ENCODE measurements at regions not wholly inside any gene's neighbourhood (a gene's known extent, or its start where the extent isn't known, plus 50 kb on each side); places are given as distances from the start of the nearest gene placed in this dataset.

GRCh38 chr3:13266005-13266404 is 154.1 kb downstream of the NUP210 start:
- peaks cover 2% of the 10 kb centered on the region for H3K27me3 Mint-ChIP-seq
- no peaks in the 10 kb centered on the region for H3K9me3 Mint-ChIP-seq
- no peak overlapping the region for H3K4me3 Mint-ChIP-seq
- peaks cover 7% of the 10 kb centered on the region for H3K4me1 Mint-ChIP-seq
- H3K27ac Mint-ChIP-seq, result no peak overlapping the region
- no peak for DNase-seq
- no peaks in the 10 kb centered on the region for H3K36me3 Mint-ChIP-seq (ENCODE audit: low read depth)
- intact Hi-C loops (cut with micrococcal nuclease), result no loop called here

- DNase-seq, result no peak
- H3K36me3 Mint-ChIP-seq (ENCODE audit: low read depth), result no peaks in the 10 kb centered on the region
- H3K4me1 Mint-ChIP-seq, result peaks cover 7% of the 10 kb centered on the region
- intact Hi-C loops (cut with micrococcal nuclease), result no loop called here
- H3K27ac Mint-ChIP-seq, result no peak overlapping the region
- H3K9me3 Mint-ChIP-seq, result no peaks in the 10 kb centered on the region
- no peak overlapping the region for H3K4me3 Mint-ChIP-seq
- no peaks in the 10 kb centered on the region for H3K27me3 Mint-ChIP-seq
Observed at GRCh38 chr3:13265507-13265906, 154.6 kb downstream of the NUP210 start.

GRCh38 chr3:13265016-13265415 is 155.1 kb downstream of the NUP210 start:
- Mint-ChIP-seq H3K27ac (no peak overlapping the region), H3K4me3 (no peak overlapping the region), H3K36me3 (ENCODE audit: low read depth) (no peaks in the 10 kb centered on the region), H3K4me1 (peaks cover 7% of the 10 kb centered on the region), H3K9me3 (no peaks in the 10 kb centered on the region), H3K27me3 (no peaks in the 10 kb centered on the region)
- intact Hi-C loops (cut with micrococcal nuclease), result no loop called here
- no peak for DNase-seq

GRCh38 chr3:13264468-13264795 is 155.7 kb downstream of the NUP210 start:
- DNase-seq, result no peak
- Mint-ChIP-seq H3K27me3 (peaks cover 2% of the 10 kb centered on the region), H3K4me1 (peaks cover 7% of the 10 kb centered on the region), H3K36me3 (ENCODE audit: low read depth) (no peaks in the 10 kb centered on the region), H3K4me3 (no peak overlapping the region), H3K9me3 (no peaks in the 10 kb centered on the region), H3K27ac (no peak overlapping the region)
- intact Hi-C loops (cut with micrococcal nuclease), result no loop called here

- Mint-ChIP-seq H3K36me3 (ENCODE audit: low read depth) (no peaks in the 10 kb centered on the region), H3K9me3 (no peaks in the 10 kb centered on the region), H3K27me3 (peaks cover 2% of the 10 kb centered on the region), H3K4me1 (peaks cover 7% of the 10 kb centered on the region), H3K4me3 (no peak overlapping the region), H3K27ac (no peak overlapping the region)
- no peak for DNase-seq
- intact Hi-C loops (cut with micrococcal nuclease), result no loop called here
Observed at GRCh38 chr3:13263770-13264467, 156.2 kb downstream of the NUP210 start.

- no peak for DNase-seq
- H3K4me3 Mint-ChIP-seq, result no peak overlapping the region
- H3K36me3 Mint-ChIP-seq (ENCODE audit: low read depth), result no peaks in the 10 kb centered on the region
- no peak overlapping the region for H3K27ac Mint-ChIP-seq
- H3K4me1 Mint-ChIP-seq, result peaks cover 7% of the 10 kb centered on the region
- H3K9me3 Mint-ChIP-seq, result no peaks in the 10 kb centered on the region
- intact Hi-C loops (cut with micrococcal nuclease), result no loop called here
- peaks cover 2% of the 10 kb centered on the region for H3K27me3 Mint-ChIP-seq
Observed at GRCh38 chr3:13262493-13263211, 157.5 kb downstream of the NUP210 start.

- intact Hi-C loops (cut with micrococcal nuclease), result no loop called here
- peaks cover 7% of the 10 kb centered on the region for H3K4me1 Mint-ChIP-seq
- no peak overlapping the region for H3K4me3 Mint-ChIP-seq
- H3K36me3 Mint-ChIP-seq (ENCODE audit: low read depth), result no peaks in the 10 kb centered on the region
- DNase-seq, result no peak
- no peak overlapping the region for H3K27ac Mint-ChIP-seq
- H3K27me3 Mint-ChIP-seq, result peaks cover 2% of the 10 kb centered on the region
- H3K9me3 Mint-ChIP-seq, result no peaks in the 10 kb centered on the region
Observed at GRCh38 chr3:13261892-13262291, 158.2 kb downstream of the NUP210 start.

GRCh38 chr3:13261104-13261830 is 158.9 kb downstream of the NUP210 start:
- no peak for DNase-seq
- intact Hi-C loops (cut with micrococcal nuclease), result no loop called here
- Mint-ChIP-seq H3K36me3 (ENCODE audit: low read depth) (no peaks in the 10 kb centered on the region), H3K9me3 (no peaks in the 10 kb centered on the region), H3K27me3 (peaks cover 2% of the 10 kb centered on the region), H3K4me1 (peaks cover 7% of the 10 kb centered on the region), H3K27ac (no peak overlapping the region), H3K4me3 (no peak overlapping the region)

GRCh38 chr3:13260259-13261103 is 159.6 kb downstream of the NUP210 start:
- intact Hi-C loops (cut with micrococcal nuclease), result no loop called here
- peaks cover 7% of the 10 kb centered on the region for H3K4me1 Mint-ChIP-seq
- no peaks in the 10 kb centered on the region for H3K9me3 Mint-ChIP-seq
- no peak for DNase-seq
- no peak overlapping the region for H3K27ac Mint-ChIP-seq
- no peaks in the 10 kb centered on the region for H3K36me3 Mint-ChIP-seq (ENCODE audit: low read depth)
- H3K27me3 Mint-ChIP-seq, result peaks cover 2% of the 10 kb centered on the region
- no peak overlapping the region for H3K4me3 Mint-ChIP-seq

GRCh38 chr3:13259831-13260230 is 160.3 kb downstream of the NUP210 start:
- DNase-seq, result no peak
- Mint-ChIP-seq H3K27me3 (peaks cover 2% of the 10 kb centered on the region), H3K4me3 (no peak overlapping the region), H3K9me3 (no peaks in the 10 kb centered on the region), H3K36me3 (ENCODE audit: low read depth) (no peaks in the 10 kb centered on the region), H3K27ac (no peak overlapping the region), H3K4me1 (peaks cover 7% of the 10 kb centered on the region)
- intact Hi-C loops (cut with micrococcal nuclease), result no loop called here

- H3K4me3 Mint-ChIP-seq, result no peak overlapping the region
- no peaks in the 10 kb centered on the region for H3K9me3 Mint-ChIP-seq
- no peaks in the 10 kb centered on the region for H3K36me3 Mint-ChIP-seq (ENCODE audit: low read depth)
- DNase-seq, result no peak
- H3K4me1 Mint-ChIP-seq, result peaks cover 7% of the 10 kb centered on the region
- H3K27ac Mint-ChIP-seq, result no peak overlapping the region
- intact Hi-C loops (cut with micrococcal nuclease), result no loop called here
- H3K27me3 Mint-ChIP-seq, result peaks cover 2% of the 10 kb centered on the region
Observed at GRCh38 chr3:13258986-13259514, 161.1 kb downstream of the NUP210 start.

- Mint-ChIP-seq H3K4me3 (no peak overlapping the region), H3K9me3 (no peaks in the 10 kb centered on the region), H3K36me3 (ENCODE audit: low read depth) (no peaks in the 10 kb centered on the region), H3K4me1 (peaks cover 7% of the 10 kb centered on the region), H3K27ac (no peak overlapping the region), H3K27me3 (peaks cover 2% of the 10 kb centered on the region)
- intact Hi-C loops (cut with micrococcal nuclease), result no loop called here
- no peak for DNase-seq
Observed at GRCh38 chr3:13258280-13258679, 161.8 kb downstream of the NUP210 start.

GRCh38 chr3:13257666-13258065 is 162.5 kb downstream of the NUP210 start:
- Mint-ChIP-seq H3K4me1 (peaks cover 3% of the 10 kb centered on the region), H3K27ac (no peak overlapping the region), H3K9me3 (no peaks in the 10 kb centered on the region), H3K4me3 (no peak overlapping the region), H3K27me3 (peaks cover 2% of the 10 kb centered on the region), H3K36me3 (ENCODE audit: low read depth) (no peaks in the 10 kb centered on the region)
- DNase-seq, result no peak
- intact Hi-C loops (cut with micrococcal nuclease), result no loop called here
